H9 (cell line): ENCODE measurements at regions not wholly inside any gene's neighbourhood (a gene's known extent, or its start where the extent isn't known, plus 50 kb on each side); places are given as distances from the start of the nearest gene placed in this dataset.

Source experiments
- DNase-seq: peaks from one replicate; pipeline ENCODE4 v3.0.0-alpha.2; 2017
- H2AFZ ChIP-seq: one replicate; pipeline ENCODE4 v1.6.1; 2013; ENCODE audit warnings: mild to moderate bottlenecking, low read length, control low read depth, moderate library complexity
- H2AK5ac ChIP-seq: 2 replicates; pipeline ENCODE4 v1.6.1; 2013; ENCODE audit warnings: low read length, control low read depth, mixed read lengths; ENCODE audit not compliant: insufficient read length
- H2BK120ac ChIP-seq: one replicate; pipeline ENCODE4 v1.6.1; 2013; ENCODE audit warnings: low read depth, mild to moderate bottlenecking, low read length, control low read depth, inconsistent platforms; ENCODE audit not compliant: poor library complexity, severe bottlenecking
- H2BK12ac ChIP-seq: 2 replicates; pipeline ENCODE4 v1.6.1; 2013; ENCODE audit warnings: low read length, control low read depth, mixed read lengths, low read depth; ENCODE audit not compliant: insufficient read length
- H2BK15ac ChIP-seq: 2 replicates; pipeline ENCODE4 v1.6.1; 2013; ENCODE audit warnings: low read depth, low read length, control low read depth
- H2BK20ac ChIP-seq: one replicate; pipeline ENCODE4 v1.6.1; 2013; ENCODE audit warnings: low read depth, mild to moderate bottlenecking, low read length, control low read depth, inconsistent platforms; ENCODE audit not compliant: poor library complexity, severe bottlenecking
- H2BK5ac ChIP-seq: 2 replicates; pipeline ENCODE4 v1.6.1; 2013; ENCODE audit warnings: low read length, control low read depth, mixed read lengths; ENCODE audit not compliant: insufficient read length
- H3K14ac ChIP-seq: 2 replicates; pipeline ENCODE4 v1.6.1; 2013; ENCODE audit warnings: low read length, control low read depth; ENCODE audit not compliant: insufficient read depth
- H3K18ac ChIP-seq: 2 replicates; pipeline ENCODE4 v1.6.1; 2013; ENCODE audit warnings: low read depth, mild to moderate bottlenecking, mixed read lengths, low read length, control low read depth; ENCODE audit not compliant: insufficient read length
- H3K23ac ChIP-seq: 2 replicates; pipeline ENCODE4 v1.6.1; 2013; ENCODE audit warnings: low read length, control low read depth, mixed read lengths, low read depth; ENCODE audit not compliant: insufficient read length
- H3K23me2 ChIP-seq: 2 replicates; pipeline ENCODE4 v1.6.1; 2013; ENCODE audit warnings: low read depth, mild to moderate bottlenecking, mixed read lengths, low read length, control low read depth; ENCODE audit not compliant: insufficient read length, poor library complexity, severe bottlenecking
- H3K27ac ChIP-seq: 2 replicates; pipeline ENCODE4 v1.5.1; 2013; ENCODE audit warnings: low read length, control low read depth, mixed read lengths, low read depth; ENCODE audit not compliant: insufficient read length
- H3K27me3 ChIP-seq: 2 replicates; pipeline ENCODE4 v1.6.1; 2013; ENCODE audit warnings: low read length, control low read depth, inconsistent platforms; ENCODE audit not compliant: insufficient read depth
- H3K4ac ChIP-seq: 2 replicates; pipeline ENCODE4 v1.6.1; 2013; ENCODE audit warnings: low read depth, mild to moderate bottlenecking, control low read depth, inconsistent platforms, low read length, moderate library complexity
- H3K4me1 ChIP-seq: 2 replicates; pipeline ENCODE4 v1.6.1; 2013; ENCODE audit warnings: low read length, control low read depth, inconsistent platforms; ENCODE audit not compliant: insufficient read depth
- H3K4me2 ChIP-seq: 2 replicates; pipeline ENCODE4 v1.6.1; 2013; ENCODE audit warnings: low read length, control low read depth, mixed read lengths; ENCODE audit not compliant: insufficient read length, insufficient read depth
- H3K56ac ChIP-seq: 2 replicates; pipeline ENCODE4 v1.6.1; 2013; ENCODE audit warnings: low read depth, mild to moderate bottlenecking, mixed read lengths, low read length, control low read depth; ENCODE audit not compliant: insufficient read length
- H3K79me1 ChIP-seq: 2 replicates; pipeline ENCODE4 v1.6.1; 2013; ENCODE audit warnings: low read depth, mild to moderate bottlenecking, moderate library complexity, low read length, control low read depth, inconsistent platforms; ENCODE audit not compliant: insufficient read depth, poor library complexity, severe bottlenecking
- H3K79me2 ChIP-seq: 2 replicates; pipeline ENCODE4 v1.6.1; 2013; ENCODE audit warnings: low read length, control low read depth, inconsistent platforms; ENCODE audit not compliant: insufficient read depth
- H3K9ac ChIP-seq: 2 replicates; pipeline ENCODE4 v1.6.1; 2013; ENCODE audit warnings: low read length, control low read depth, mixed read lengths; ENCODE audit not compliant: insufficient read length; ENCODE audit errors: extremely low read depth
- H3K9me3 ChIP-seq: one replicate; pipeline ENCODE4 v1.6.1; 2013; ENCODE audit warnings: low read depth, low read length, inconsistent platforms; ENCODE audit not compliant: control insufficient read depth
- H3T11ph ChIP-seq: one replicate; pipeline ENCODE4 v1.6.1; 2013; ENCODE audit warnings: mild to moderate bottlenecking, low read length, control low read depth, inconsistent platforms
- H4K20me1 ChIP-seq: one replicate; pipeline ENCODE4 v1.6.1; 2013; ENCODE audit not compliant: control insufficient read depth, insufficient read length, insufficient read depth
- H4K5ac ChIP-seq: 2 replicates; pipeline ENCODE4 v1.6.1; 2013; ENCODE audit warnings: low read depth, mild to moderate bottlenecking, mixed read lengths, low read length, control low read depth; ENCODE audit not compliant: insufficient read length
- H4K8ac ChIP-seq: replicated peaks from 2 replicates; pipeline ENCODE4 v1.6.1; 2013; ENCODE audit warnings: low read length, control low read depth, mixed read lengths, low read depth; ENCODE audit not compliant: insufficient read length
- H4K91ac ChIP-seq: 2 replicates; pipeline ENCODE4 v1.6.1; 2013; ENCODE audit warnings: low read depth, mild to moderate bottlenecking, moderate library complexity, mixed read lengths, low read length, control low read depth; ENCODE audit not compliant: insufficient read length
- H3K27ac Mint-ChIP-seq, 3 experiments: 2 replicates in 2 of 3; 3 replicates in 1 of 3; pipeline ENCODE4 v1.8.0; 2020 to 2021; ENCODE audit warnings: mixed read lengths in 3 of 3, mild to moderate bottlenecking in 1 of 3, moderate library complexity in 1 of 3
- H3K27me3 Mint-ChIP-seq: 2 replicates; pipeline ENCODE4 v1.8.0; 2021; ENCODE audit warnings: low read depth, mild to moderate bottlenecking, moderate library complexity, mixed read lengths
- H3K36me3 Mint-ChIP-seq, 3 experiments: 2 replicates in 2 of 3; 3 replicates in 1 of 3; pipeline ENCODE4 v1.8.0; 2020 to 2021; ENCODE audit warnings: low read depth in 3 of 3, mixed read lengths in 3 of 3; ENCODE audit not compliant: insufficient read depth in 1 of 3
- H3K4me1 Mint-ChIP-seq, 2 experiments: 2 replicates each; pipeline ENCODE4 v1.8.0; 2020; ENCODE audit warnings: mixed read lengths in 2 of 2
- H3K4me3 Mint-ChIP-seq, 2 experiments: 2 replicates in 1 of 2; 3 replicates in 1 of 2; pipeline ENCODE4 v1.8.0; 2020 to 2021; ENCODE audit warnings: mild to moderate bottlenecking in 2 of 2, mixed read lengths in 2 of 2, moderate library complexity in 1 of 2
- H3K9me3 Mint-ChIP-seq, 2 experiments: 2 replicates in 1 of 2; 3 replicates in 1 of 2; pipeline ENCODE4 v1.8.0; 2020; ENCODE audit warnings: mild to moderate bottlenecking in 2 of 2, mixed read lengths in 2 of 2, moderate library complexity in 1 of 2
- WGBS: extraction: QIAGEN DNeasy Blood & Tissue Kit; methylation state at CpG from one replicate; pipeline ENCODE4 v1.1.7; 2013; ENCODE audit warnings: missing lambda C conversion rate, low lambda C conversion rate, mixed read lengths; ENCODE audit not compliant: insufficient read length; ENCODE audit errors: extremely low coverage; 5-methylcytosine and 5-hydroxymethylcytosine counted together
- TF ChIP-seq, protein P1 (sequence below): fragments of 200-600 bp; sonication (generic); conservative IDR thresholded peaks from 3 replicates; pipeline ENCODE4 v1.8.0; 2021; ENCODE audit warnings: antibody characterized with exemption, mild to moderate bottlenecking

DNA sequence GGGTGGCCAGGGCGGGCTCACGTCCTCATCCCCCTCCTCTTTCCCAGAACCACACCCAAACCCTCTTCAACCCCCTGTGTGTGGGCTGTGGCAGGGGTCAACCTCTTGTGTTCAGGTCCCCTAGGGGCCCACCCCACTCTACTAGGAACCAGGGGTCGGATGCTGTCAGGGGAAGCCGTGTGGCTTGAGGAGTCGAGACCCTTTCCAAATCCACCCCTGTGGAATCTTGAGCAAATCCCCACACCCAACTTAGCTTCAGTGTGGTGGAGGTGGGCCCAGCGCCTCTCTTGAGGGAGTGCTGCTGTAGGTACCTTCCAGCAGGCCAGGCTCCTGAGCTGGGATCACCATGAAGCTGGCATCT, 121.5 kb downstream of the MRM1 start:
- no peak overlapping the region for H3T11ph ChIP-seq
- H3K4me2 ChIP-seq: peak overlapping the region; percentile 48
- H3K56ac ChIP-seq: no peak overlapping the region
- no peak overlapping the region for H4K91ac ChIP-seq
- TF ChIP-seq, protein P1, sequence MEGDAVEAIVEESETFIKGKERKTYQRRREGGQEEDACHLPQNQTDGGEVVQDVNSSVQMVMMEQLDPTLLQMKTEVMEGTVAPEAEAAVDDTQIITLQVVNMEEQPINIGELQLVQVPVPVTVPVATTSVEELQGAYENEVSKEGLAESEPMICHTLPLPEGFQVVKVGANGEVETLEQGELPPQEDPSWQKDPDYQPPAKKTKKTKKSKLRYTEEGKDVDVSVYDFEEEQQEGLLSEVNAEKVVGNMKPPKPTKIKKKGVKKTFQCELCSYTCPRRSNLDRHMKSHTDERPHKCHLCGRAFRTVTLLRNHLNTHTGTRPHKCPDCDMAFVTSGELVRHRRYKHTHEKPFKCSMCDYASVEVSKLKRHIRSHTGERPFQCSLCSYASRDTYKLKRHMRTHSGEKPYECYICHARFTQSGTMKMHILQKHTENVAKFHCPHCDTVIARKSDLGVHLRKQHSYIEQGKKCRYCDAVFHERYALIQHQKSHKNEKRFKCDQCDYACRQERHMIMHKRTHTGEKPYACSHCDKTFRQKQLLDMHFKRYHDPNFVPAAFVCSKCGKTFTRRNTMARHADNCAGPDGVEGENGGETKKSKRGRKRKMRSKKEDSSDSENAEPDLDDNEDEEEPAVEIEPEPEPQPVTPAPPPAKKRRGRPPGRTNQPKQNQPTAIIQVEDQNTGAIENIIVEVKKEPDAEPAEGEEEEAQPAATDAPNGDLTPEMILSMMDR: no peak
- H3K9me3 ChIP-seq: no peaks in the 10 kb centered on the region
- Mint-ChIP-seq H3K27ac (no peak overlapping the region), H3K27me3 (peaks cover 16% of the 10 kb centered on the region), H3K4me1 (peaks cover 23 to 41% of the 10 kb centered on the region in 2 experiments), H3K36me3 (no peaks in the 10 kb centered on the region), H3K4me3 (peak overlapping the region in 1 of 2 experiments; percentile 32; a peak in 1 of 5 replicates), H3K9me3 (no peaks in the 10 kb centered on the region)
- H2BK15ac ChIP-seq: no peak overlapping the region
- H2AFZ ChIP-seq: no peak overlapping the region
- no peak overlapping the region for H2AK5ac ChIP-seq
- peaks cover 8% of the 10 kb centered on the region; the same call in 1 of the 2 replicates for H3K4me1 ChIP-seq
- peaks cover 3% of the 10 kb centered on the region for H3K23me2 ChIP-seq
- H3K79me2 ChIP-seq: no peaks in the 10 kb centered on the region
- H3K23ac ChIP-seq: no peak overlapping the region
- H3K27ac ChIP-seq: no peak overlapping the region
- WGBS: no CpG with 5 or more reads among the region's 6 CpGs
- no peak overlapping the region for H3K18ac ChIP-seq
- H2BK12ac ChIP-seq: no peak overlapping the region
- H4K5ac ChIP-seq: no peak overlapping the region
- no peak overlapping the region for H2BK5ac ChIP-seq
- no peak overlapping the region for H2BK120ac ChIP-seq
- H3K27me3 ChIP-seq: no peaks in the 10 kb centered on the region
- H3K79me1 ChIP-seq: no peaks in the 10 kb centered on the region
- no peak for DNase-seq
- H4K20me1 ChIP-seq: no peaks in the 10 kb centered on the region
- no peak overlapping the region for H3K4ac ChIP-seq
- no peak overlapping the region for H3K9ac ChIP-seq
- H2BK20ac ChIP-seq: no peak overlapping the region
- no peak overlapping the region for H3K14ac ChIP-seq
- no peak overlapping the region for H4K8ac ChIP-seq
